Mesenteric fat pad (tissue), 1 donor: ENCODE measurements at regions not wholly inside any gene's neighbourhood (a gene's known extent, or its start where the extent isn't known, plus 50 kb on each side); places are given as distances from the start of the nearest gene placed in this dataset.

Experiments
- DNase-seq: peaks from one replicate; pipeline ENCODE4 v3.0.0-alpha.2; 2020; ENCODE audit warnings: low spot score
- donor health status: DM: yes; HTN: yes; CAD: no.

DNA sequence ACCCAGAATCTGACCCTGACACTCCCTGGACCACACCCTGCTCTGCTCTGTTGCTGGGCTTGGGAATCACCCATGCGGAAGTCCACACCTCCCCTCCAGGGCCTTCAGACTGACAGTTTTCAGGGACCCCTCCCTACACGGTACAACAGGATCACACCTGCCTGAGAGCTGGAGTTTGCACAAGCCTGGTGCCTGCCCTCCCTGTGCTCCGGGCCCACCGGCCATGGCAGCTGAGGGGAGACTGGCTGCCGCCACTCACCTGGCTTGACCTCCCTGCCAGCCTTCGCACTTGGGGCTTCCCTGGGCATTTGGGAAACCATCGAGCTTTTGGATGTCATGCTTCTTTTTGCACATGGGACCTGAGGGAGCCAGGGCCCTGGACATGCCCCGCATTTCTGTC is 95.9 kb upstream of the ANKRD34C start:
- peak; percentile 75 for DNase-seq

DNA sequence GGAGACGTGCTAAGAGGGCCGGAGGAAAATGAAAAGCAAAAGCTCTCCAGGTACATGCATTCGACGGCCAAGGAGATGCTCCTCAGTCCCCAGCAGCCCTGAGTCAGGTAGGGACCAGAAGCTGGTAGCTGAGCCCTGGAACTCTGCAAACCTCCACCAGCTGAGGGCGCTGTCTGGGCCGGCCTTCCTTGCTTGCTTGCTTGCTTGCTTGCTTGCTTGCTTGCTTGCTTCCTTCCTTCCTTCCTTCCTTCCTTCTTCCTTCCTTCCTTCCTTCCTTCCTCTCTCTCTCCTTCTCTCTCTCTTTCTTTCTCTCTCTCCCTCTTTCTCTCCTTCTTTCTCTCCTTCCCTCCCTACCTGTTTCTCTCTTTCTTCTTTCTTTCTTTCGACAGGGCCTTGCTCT is 94.6 kb upstream of the RASGRF1 start:
- DNase-seq, result peak; percentile 88

DNA sequence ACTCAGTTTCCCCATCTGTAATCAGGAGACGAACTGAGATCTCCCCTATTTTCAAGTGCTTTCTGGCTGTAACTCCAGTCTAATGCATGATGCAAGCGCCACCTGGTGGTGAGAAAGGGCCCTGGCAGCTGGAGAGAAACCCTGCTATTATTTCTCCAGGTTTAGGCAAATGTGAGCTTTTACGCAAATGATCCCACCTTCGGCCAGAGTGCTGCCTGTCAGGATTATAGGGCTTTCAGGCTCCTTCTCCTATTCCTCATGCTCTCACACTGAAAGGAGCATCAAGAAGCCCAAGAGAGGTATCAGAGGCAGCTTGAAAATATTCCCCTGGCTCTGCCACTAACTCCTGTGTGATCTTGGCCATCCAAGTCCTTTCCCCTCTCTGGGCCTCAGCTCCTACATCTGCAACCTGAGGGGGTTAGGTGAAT is 93.9 kb upstream of the RASGRF1 start:
- DNase-seq, result peak; percentile 90

DNA sequence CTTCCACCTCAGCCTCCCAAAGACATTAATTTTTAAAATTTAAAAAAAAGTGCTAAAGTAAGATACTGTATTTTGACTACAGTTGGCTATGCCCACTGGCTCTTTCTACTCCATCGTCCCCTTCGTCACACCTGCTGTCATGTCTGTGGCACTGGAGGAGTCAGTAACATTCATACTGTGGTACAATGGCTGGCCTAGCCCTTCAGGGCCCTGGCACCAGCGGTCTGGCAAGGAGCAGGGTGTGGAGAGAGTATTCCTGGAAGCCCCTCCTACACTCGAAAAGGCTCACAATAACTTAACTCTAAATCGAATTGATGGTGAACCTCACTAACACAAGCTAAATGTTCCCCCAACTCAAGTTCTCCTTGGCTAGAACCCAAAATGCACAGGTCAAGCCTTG is 89.7 kb upstream of the RASGRF1 start:
- no peak for DNase-seq

- no peak for DNase-seq
Measured at GRCh38 chr15:79179597-79179996, 89.0 kb upstream of the RASGRF1 start.

- peak; percentile 41 for DNase-seq
Measured at GRCh38 chr15:79179108-79179561, 88.6 kb upstream of the RASGRF1 start.

DNA sequence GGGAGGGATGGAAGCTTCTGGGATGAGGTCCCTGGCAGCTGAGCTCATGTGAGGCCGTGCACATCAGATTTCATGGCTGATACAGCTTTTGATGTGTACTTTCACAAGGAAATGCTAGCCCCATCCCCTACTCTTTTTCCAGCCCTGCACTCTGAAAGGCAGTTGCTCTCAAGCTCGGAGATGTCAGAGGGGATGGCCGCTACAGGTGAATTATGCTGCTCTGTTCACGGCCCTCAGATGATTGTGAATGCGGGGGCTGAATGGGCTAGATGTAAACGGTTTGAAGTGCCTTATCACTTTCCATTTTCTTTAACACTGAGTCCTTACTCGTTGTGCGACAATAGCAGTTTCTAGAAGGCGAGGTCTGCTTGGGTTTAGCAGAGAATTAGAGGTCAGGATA is 88.0 kb upstream of the RASGRF1 start:
- DNase-seq, result no peak

GRCh38 chr15:79176151-79176550 is 85.6 kb upstream of the RASGRF1 start:
- DNase-seq, result no peak

DNA sequence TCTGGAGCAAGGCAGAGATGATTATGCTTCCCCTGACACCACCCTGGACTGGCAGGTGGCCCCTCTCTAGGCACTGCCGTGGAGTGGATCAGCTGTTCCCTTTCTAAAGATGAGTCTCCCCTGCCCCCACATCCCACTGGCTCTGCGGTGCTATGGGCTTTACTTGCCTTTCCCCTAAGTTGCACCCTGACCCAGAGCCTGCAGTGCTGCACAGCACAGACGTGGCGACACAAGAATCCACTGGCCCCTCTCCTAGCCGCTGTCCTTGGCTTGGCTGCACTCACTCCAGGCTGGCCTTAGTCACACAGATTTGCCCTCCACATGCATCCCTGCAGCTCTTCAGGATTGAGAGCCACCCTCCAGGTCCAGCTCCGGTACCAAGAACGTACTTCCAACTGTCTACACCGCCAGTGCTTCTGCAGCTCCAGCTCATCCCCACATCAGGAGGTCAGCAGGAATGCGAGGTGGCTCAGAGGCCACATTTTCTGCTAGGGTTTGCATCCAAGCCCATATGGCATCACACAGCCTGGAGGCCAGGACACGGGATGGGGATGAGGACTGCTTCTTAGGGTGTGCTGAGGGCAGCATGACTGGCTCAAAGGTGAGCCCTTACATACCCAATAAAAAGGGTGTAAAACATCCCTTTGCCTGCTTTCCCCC is 82.4 kb upstream of the RASGRF1 start:
- no peak for DNase-seq

DNA sequence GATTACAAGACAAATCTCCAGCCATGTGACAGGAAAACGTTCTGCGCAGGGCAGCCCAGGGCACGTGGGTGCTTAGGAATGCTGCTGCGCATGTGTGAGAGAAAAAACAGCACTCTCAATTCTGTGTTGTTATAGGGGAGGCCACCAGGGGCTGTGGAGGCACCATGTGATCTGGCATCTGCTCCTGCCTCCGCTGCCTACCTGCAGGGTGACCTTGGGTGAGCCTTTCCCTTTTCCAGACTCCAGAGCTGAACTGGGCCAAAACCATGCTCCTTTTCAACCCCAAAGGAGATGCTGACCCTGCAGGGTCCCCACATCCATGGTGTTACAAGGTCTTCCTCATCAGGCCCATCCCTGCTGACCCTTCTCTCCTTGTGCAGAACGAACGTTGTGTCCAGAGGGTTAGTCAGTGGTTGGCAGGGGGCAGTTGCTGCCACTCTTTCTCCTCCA is 81.5 kb upstream of the RASGRF1 start:
- DNase-seq, result no peak

DNA sequence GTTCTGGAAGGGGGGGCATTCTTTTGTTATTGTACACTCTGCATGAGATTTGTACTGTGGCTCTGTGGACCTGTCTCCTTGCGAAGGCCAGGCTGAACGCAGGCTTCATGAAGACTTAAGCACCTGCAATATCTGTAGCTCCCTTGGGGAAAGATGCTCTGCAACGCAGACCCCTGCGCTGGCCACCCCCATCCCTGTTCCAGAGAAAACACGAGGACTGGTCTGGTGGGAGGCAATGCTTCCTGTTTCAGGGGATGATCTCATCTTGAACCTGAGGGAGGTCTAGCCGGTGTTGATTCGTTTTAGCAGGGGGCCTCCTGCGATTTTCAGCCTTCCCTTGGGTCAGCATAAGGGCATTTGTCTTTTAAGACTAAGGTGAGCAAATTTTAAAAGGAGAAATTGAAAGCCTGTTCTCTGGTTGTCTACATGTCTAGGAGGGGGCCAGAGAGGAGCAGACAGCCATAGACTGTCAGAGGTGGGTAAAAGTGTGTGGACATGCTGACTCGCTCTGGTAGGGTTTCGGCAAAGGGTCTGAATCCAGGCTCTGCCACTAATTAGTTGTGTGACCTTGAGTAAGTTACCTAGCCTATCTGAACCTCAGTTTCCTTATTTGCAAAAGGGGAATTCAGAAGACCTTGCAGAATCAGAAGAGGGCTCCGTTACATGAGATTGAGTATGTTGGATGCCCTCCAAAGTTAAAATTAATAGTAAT is 80.9 kb upstream of the RASGRF1 start:
- no peak for DNase-seq

DNA sequence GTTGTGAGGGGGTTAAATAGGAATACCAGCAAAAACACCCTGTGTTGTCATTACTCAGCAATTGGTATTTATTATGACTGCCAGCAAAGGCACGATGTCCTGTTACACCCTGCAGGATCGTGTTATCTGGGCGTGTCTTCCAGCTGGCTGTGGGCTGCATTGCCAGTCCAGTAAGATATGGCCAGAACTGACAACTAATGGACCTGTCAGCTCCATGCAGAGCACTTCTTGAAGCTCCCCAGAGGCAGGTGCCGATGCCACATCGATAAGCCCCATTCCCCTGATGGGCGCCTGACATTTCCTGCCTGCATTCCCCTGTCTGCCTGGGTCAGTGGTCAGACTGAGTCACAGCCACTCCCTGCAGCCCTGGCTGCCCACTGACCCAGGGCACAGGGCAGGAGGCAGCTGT is 79.7 kb upstream of the RASGRF1 start:
- no peak for DNase-seq

DNA sequence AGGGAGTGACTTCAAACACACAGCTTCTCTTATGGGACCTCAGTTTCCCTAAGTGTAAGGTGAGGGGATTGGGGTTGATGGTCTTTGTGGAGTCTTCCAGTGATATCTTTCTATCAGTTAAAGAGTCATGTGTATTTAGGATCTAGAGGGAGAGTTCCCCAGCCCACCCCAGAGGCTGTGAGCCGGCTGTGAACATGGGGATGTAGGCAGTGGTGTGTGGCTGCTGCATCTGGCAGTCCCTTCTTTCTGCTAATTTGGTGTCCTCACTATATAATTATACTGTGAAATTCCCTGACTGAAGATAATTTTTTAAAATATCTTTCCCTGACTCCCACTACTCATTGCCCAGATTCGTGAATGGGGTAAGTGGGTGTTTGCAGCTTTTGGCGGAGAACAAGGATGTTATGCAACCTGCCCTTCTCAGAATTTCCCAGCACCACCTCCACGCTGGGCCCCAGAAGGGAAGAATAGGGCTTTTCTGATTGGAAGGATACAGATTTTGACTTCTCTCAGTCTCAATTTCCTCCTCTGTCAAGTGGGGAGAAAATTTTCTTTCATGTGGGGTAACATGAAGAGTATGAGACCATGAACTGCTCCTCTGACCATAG is 79.0 kb upstream of the RASGRF1 start:
- DNase-seq, result no peak

GRCh38 chr15:79168922-79169456 is 78.4 kb upstream of the RASGRF1 start:
- DNase-seq, result no peak

- no peak for DNase-seq
Measured at GRCh38 chr15:79167776-79168175, 77.2 kb upstream of the RASGRF1 start.

GRCh38 chr15:79166311-79166955 is 75.9 kb upstream of the RASGRF1 start:
- no peak for DNase-seq

- DNase-seq, result no peak
Measured at GRCh38 chr15:79164465-79164864, 73.9 kb upstream of the RASGRF1 start.

- DNase-seq, result no peak
Measured at GRCh38 chr15:79164043-79164442, 73.5 kb upstream of the RASGRF1 start.

DNA sequence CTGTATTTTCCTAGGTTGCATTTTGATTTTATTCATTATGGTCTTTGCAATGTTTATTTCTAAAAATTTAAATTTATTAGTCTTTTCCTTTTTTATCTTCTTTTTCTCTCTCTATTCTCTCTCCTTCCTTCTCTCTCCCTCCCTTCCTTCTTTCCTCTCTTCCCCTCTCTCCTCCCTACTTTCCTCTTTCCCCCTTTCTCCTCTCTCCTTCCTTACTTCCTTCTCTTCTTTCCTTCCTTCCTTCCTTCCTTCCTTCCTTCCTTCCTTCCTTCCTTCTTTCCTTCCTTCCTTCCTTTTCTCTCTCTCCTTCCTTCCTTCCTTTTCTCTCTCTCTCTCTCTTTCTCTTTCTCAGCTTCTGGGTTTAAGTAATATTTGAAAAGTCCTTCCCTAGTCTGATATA is 72.8 kb upstream of the RASGRF1 start:
- DNase-seq, result no peak

DNA sequence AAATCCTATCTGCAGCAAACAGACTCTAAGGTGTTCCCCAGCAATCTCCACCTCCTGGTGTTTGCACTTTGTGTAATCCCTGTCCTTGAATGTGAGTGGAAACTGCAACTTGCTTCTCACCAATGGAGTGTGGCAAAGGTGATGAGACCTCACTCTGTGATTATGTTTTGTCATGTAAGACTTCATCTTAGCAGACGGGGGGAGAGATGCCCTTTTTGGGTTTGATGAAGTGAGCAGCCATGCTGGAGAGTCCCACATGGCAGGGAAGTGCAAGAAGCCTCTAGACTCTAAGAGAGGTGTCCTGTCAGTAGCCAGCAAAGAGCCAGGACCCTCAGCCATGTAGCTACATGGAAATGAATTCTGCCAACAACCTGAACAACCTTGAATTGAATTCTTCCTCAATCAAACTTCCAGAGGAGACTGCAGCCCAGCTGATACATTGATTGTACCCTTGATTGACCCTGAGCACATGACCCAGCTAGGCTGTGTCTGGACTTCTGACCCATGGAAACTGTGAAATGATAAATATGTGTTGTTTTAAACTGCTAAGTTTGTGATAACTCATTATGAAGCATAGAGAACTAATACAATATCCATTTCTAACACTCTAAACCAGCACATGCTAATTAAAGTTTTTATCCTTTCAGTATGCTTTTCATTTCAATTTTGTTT is 71.4 kb upstream of the RASGRF1 start:
- no peak for DNase-seq

DNA sequence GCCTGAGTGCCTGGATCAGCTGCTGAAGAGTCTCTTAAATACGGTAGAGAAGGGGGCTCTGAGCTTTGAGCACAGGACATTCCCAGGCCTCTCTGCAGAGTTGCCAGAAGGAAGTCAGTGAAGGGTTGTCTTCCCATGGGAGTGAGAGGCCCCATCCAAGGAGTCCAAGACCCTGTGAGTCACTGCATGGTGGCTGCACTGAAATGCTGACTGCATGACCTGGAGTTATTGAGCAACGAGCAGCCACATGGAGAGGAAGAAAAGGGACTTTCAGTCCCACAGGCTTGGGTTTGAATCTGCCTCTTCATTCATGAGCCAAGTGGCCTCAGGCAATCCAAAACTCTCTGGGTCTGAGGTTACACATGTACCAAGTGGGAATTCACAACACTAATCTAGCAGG is 69.6 kb upstream of the RASGRF1 start:
- no peak for DNase-seq
